DMS53 treated with DMSO at 0.1 percent for 48 hours (cell line): ENCODE measurements at regions not wholly inside any gene's neighbourhood (a gene's known extent, or its start where the extent isn't known, plus 50 kb on each side); places are given as distances from the start of the nearest gene placed in this dataset.

Experiments used
- DNase-seq: peaks from one replicate; lab custom pipeline; 2025; ENCODE audit not compliant: unreplicated experiment; lab: John Stamatoyannopoulos, UW

GRCh38 chr10:118181021-118181420, 134.3 kb upstream of the RAB11FIP2 start:
- no peak for DNase-seq

- no peak for DNase-seq
Observed at GRCh38 chr10:118175148-118175547, 128.4 kb upstream of the RAB11FIP2 start.

- no peak for DNase-seq
Observed at GRCh38 chr10:118173296-118173695, 126.6 kb upstream of the RAB11FIP2 start.

- DNase-seq = no peak
Observed at GRCh38 chr10:118171861-118172260, 125.1 kb upstream of the RAB11FIP2 start.

GRCh38 chr10:118167056-118167700, 120.4 kb upstream of the RAB11FIP2 start:
- DNase-seq = no peak

- DNase-seq = no peak
Observed at GRCh38 chr10:118163217-118163616, 116.5 kb upstream of the RAB11FIP2 start.

GRCh38 chr10:118161461-118162246, 114.9 kb upstream of the RAB11FIP2 start:
- no peak for DNase-seq

- no peak for DNase-seq
Observed at GRCh38 chr10:118153287-118153686, 106.5 kb upstream of the RAB11FIP2 start.

- DNase-seq = no peak
Observed at GRCh38 chr10:118151461-118151860, 104.7 kb upstream of the RAB11FIP2 start.

GRCh38 chr10:118148247-118148646, 101.5 kb upstream of the RAB11FIP2 start:
- DNase-seq = no peak

GRCh38 chr10:118145256-118145655, 98.5 kb upstream of the RAB11FIP2 start:
- no peak for DNase-seq

- DNase-seq = no peak
Observed at GRCh38 chr10:118141471-118141870, 94.7 kb upstream of the RAB11FIP2 start.

- no peak for DNase-seq
Observed at GRCh38 chr10:118139321-118139720, 92.6 kb upstream of the RAB11FIP2 start.

GRCh38 chr10:118128675-118129074, 81.9 kb upstream of the RAB11FIP2 start:
- DNase-seq = no peak

- no peak for DNase-seq
Observed at GRCh38 chr10:118118716-118119115, 72.0 kb upstream of the RAB11FIP2 start.

- no peak for DNase-seq
Observed at GRCh38 chr10:118116715-118117449, 70.1 kb upstream of the RAB11FIP2 start.

GRCh38 chr10:118116362-118116714, 69.6 kb upstream of the RAB11FIP2 start:
- no peak for DNase-seq

GRCh38 chr10:118115701-118116100, 69.0 kb upstream of the RAB11FIP2 start:
- no peak for DNase-seq

GRCh38 chr10:118114992-118115391, 68.3 kb upstream of the RAB11FIP2 start:
- no peak for DNase-seq

- DNase-seq = no peak
Observed at GRCh38 chr10:118112543-118113125, 65.9 kb upstream of the RAB11FIP2 start.

GRCh38 chr10:118110750-118111149, 64.0 kb upstream of the RAB11FIP2 start:
- DNase-seq = no peak
